ENCODE measurements at regions not wholly inside any gene's neighbourhood (a gene's known extent, or its start where the extent isn't known, plus 50 kb on each side); places are given as distances from the start of the nearest gene placed in this dataset.

DNA sequence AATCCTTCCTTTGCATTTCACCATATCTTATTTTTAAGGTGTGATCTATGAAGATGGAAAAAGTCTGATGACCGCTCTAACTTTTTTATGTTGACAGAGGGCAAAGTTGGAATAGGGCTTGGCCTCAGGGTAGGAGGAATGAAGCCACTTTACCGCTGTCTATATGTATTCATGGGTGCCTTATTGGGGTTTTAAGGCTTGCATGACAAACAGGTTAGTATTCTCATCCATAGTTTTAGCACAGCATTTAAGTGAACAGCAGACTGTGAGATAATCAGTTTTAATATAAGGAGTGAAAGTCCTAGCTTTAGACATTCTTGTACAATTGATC, 81.7 kb upstream of the BMP2K start:
- WGBS, 2 donors: 97% methylated on average over 2 of the region's 2 CpGs
- intact Hi-C loops (cut with DNase I; ENCODE audit: low total_unique reads): no loop called here
- TF ChIP-seq, protein P1, sequence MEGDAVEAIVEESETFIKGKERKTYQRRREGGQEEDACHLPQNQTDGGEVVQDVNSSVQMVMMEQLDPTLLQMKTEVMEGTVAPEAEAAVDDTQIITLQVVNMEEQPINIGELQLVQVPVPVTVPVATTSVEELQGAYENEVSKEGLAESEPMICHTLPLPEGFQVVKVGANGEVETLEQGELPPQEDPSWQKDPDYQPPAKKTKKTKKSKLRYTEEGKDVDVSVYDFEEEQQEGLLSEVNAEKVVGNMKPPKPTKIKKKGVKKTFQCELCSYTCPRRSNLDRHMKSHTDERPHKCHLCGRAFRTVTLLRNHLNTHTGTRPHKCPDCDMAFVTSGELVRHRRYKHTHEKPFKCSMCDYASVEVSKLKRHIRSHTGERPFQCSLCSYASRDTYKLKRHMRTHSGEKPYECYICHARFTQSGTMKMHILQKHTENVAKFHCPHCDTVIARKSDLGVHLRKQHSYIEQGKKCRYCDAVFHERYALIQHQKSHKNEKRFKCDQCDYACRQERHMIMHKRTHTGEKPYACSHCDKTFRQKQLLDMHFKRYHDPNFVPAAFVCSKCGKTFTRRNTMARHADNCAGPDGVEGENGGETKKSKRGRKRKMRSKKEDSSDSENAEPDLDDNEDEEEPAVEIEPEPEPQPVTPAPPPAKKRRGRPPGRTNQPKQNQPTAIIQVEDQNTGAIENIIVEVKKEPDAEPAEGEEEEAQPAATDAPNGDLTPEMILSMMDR (IDR thresholded peaks at IDR 0.05): no peak
- TF ChIP-seq POLR2A (IDR thresholded peaks at IDR 0.05): no peak
- H3K4me3 ChIP-seq (ENCODE audit: low read depth, poor library complexity, severe bottlenecking): no peak overlapping the region
- no peak for DNase-seq (ENCODE audit: low spot score in 2 of 2)

DNA sequence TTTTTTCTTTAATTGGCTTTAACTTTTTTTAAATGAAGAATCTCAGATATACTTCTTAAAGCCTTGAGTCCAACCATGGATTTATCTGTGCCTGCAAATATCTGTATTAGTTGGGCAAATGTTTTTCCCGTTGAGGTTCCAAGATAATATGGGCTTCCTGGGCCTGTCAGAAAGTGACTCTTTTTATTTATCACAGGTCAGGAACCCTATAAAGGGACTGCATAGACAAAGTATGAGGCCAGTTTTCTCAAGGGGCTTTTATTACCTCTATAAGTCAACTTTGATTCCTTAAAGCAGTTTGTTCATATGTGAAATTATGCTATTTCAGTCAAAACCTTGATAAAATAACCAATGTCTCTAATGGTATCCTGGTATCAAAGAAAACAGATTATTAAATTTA, 80.2 kb upstream of the BMP2K start:
- DNase-seq (ENCODE audit: low spot score in 2 of 2): no peak
- TF ChIP-seq, protein P1 (IDR thresholded peaks at IDR 0.05): no peak
- TF ChIP-seq POLR2A (IDR thresholded peaks at IDR 0.05): no peak
- intact Hi-C loops (cut with DNase I; ENCODE audit: low total_unique reads): no loop called here
- 43 to 47% methylated on average over 1 of the region's 1 CpG for WGBS, 2 donors
- H3K4me3 ChIP-seq (ENCODE audit: low read depth, poor library complexity, severe bottlenecking): no peak overlapping the region

DNA sequence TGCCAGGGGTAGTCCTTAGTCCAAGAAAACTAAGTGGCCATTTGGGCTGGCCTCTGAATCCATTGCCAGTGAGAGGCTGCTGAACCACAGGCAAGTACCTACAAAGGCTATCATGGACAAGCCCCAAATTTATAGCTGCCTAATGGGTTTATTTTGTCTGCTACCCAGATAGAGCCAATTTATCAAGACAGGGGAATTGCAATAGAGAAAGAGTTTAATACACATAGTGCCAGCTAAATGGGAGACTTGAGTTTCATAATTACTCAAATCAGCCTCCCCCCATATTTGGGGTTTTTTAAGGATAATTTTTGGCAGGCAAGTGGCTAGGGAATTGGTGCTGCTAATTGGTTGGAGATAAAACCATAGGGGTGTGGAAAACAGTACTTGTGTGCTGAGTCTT, 73.1 kb upstream of the BMP2K start:
- no peak overlapping the region for H3K4me3 ChIP-seq (ENCODE audit: low read depth, poor library complexity, severe bottlenecking)
- no peak for DNase-seq (ENCODE audit: low spot score in 2 of 2)
- intact Hi-C loops (cut with DNase I; ENCODE audit: low total_unique reads): no loop called here
- TF ChIP-seq, protein P1 (IDR thresholded peaks at IDR 0.05): no peak
- no peak for TF ChIP-seq POLR2A (IDR thresholded peaks at IDR 0.05)

DNA sequence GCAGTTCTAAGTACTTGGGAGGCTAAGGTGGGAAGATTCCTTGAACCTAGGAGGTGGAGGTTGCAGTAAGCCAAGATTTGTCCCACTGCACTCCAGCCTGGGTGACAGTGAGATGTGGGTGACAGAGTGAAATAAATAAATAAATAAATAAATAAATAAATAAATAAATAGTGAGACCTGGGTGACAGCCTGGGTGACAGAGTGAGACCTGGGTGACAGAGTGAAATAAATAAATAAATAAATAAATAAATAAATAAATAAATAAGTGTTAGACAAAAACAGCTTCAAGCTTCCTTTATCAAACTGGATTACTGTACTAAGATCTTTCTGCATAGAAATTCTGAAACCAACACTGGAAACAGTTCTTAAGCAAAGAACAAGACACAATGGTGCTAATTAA, 71.8 kb upstream of the BMP2K start:
- intact Hi-C loops (cut with DNase I; ENCODE audit: low total_unique reads): no loop called here
- no peak overlapping the region for H3K4me3 ChIP-seq (ENCODE audit: low read depth, poor library complexity, severe bottlenecking)
- no peak for DNase-seq (ENCODE audit: low spot score in 2 of 2)
- no peak for TF ChIP-seq POLR2A (IDR thresholded peaks at IDR 0.05)
- TF ChIP-seq, protein P1 (IDR thresholded peaks at IDR 0.05): no peak

DNA sequence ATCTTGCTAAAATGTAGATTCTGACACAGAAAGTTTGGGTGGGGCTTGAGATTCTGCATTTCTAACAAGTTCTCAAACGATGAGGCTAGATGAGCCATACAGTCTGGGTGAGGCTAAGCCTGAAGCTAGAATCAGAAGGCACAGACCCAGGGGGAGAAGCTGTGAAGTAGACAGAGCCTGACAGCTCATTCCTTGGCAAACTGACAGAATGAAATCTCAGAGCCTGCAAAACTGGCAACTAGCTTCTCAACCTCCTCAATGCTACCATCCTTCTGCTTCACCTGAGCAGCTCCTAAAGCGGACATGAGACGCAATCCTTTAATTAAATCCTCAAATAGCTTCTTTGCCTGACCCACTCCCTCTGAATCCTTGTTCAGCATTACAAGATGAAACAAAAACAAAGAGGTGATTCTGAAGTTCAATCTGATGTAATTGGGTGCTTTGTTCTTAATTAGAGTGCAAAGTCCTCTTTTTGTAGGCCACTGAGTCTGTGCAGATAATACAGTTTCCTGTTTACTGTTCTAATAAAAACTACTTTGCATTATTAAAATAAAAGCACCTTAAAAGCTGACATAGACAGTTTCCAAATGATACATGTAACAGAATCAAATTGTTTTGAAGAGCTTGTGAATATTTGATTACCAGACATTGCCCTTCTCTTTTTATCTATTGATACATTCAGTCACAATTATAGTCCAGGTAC, 71.0 kb upstream of the BMP2K start:
- no peak for TF ChIP-seq POLR2A (IDR thresholded peaks at IDR 0.05)
- intact Hi-C loops (cut with DNase I; ENCODE audit: low total_unique reads): no loop called here
- H3K4me3 ChIP-seq (ENCODE audit: low read depth, poor library complexity, severe bottlenecking): no peak overlapping the region
- WGBS, 2 donors: 41 to 52% methylated on average over 3 of the region's 3 CpGs
- DNase-seq (ENCODE audit: low spot score in 2 of 2): no peak

DNA sequence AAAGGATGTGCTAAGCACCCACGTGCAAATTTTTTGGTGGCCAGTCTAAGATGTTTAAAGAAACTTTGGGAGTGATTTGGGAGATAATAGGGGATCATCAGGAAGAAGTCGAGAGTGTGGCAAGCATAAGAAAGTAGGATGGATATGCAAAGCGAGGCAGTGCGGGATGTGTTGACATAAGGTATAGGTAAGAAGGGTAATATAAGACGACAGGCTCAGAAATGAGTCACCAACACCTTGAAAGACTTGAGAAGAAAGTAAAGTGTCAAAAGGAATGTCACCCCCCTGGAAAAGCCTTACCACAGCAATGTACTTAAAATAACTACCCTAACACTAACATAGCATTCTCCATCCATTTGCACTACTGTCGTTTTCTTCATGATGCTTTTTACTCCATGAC, 69.8 kb upstream of the BMP2K start:
- TF ChIP-seq, protein P1 (IDR thresholded peaks at IDR 0.05): no peak
- no peak for TF ChIP-seq POLR2A (IDR thresholded peaks at IDR 0.05)
- WGBS, 2 donors: 65 to 70% methylated on average over 6 of the region's 6 CpGs
- intact Hi-C loops (cut with DNase I; ENCODE audit: low total_unique reads): no loop called here
- no peak overlapping the region for H3K4me3 ChIP-seq (ENCODE audit: low read depth, poor library complexity, severe bottlenecking)
- no peak for DNase-seq (ENCODE audit: low spot score in 2 of 2)
